ENCODE measurements at regions not wholly inside any gene's neighbourhood (a gene's known extent, or its start where the extent isn't known, plus 50 kb on each side); places are given as distances from the start of the nearest gene placed in this dataset.

- DNase-seq = no peak
- Mint-ChIP-seq H3K27me3 (ENCODE audit: insufficient read depth) (peaks cover 39% of the 10 kb centered on the region), H3K27ac (no peak overlapping the region), H3K36me3 (ENCODE audit: low read depth) (no peaks in the 10 kb centered on the region), H3K9me3 (no peaks in the 10 kb centered on the region), H3K4me3 (no peak overlapping the region), H3K4me1 (ENCODE audit: low read depth) (no peaks in the 10 kb centered on the region)
- TF ChIP-seq CTCF (IDR thresholded peaks at IDR 0.05) = no peak
Observed at GRCh38 chr10:70978816-70979480, 90.6 kb upstream of the PCBD1 start.

DNA sequence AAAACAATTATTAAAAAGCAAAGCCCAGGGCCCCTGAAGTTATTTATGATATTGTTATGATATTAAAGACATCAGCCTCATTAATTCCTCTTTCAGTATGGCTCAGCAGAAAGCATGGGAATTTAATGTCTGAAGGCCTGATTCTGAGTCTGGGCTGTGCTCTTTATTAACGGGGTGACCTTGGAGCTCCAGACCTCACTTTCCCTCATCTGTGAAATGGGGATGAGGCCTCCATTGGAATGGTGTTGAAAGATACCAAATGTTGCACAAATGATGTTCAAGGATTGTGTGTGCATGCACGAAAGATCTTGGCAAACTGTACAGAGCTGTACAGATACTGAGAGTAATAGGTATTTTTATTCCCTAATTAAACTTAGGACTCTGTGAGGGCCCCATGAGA lies 92.3 kb upstream of the PCBD1 start:
- Mint-ChIP-seq H3K27me3 (ENCODE audit: insufficient read depth) (peaks cover 43% of the 10 kb centered on the region), H3K9me3 (no peaks in the 10 kb centered on the region)
- no peak for TF ChIP-seq CTCF (IDR thresholded peaks at IDR 0.05)

GRCh38 chr10:70981171-70981836 lies 92.9 kb upstream of the PCBD1 start:
- no peak overlapping the region for H3K4me3 Mint-ChIP-seq
- H3K36me3 Mint-ChIP-seq (ENCODE audit: low read depth) = no peaks in the 10 kb centered on the region
- no peak for DNase-seq
- H3K27me3 Mint-ChIP-seq (ENCODE audit: insufficient read depth) = peaks cover 42% of the 10 kb centered on the region
- no peaks in the 10 kb centered on the region for H3K4me1 Mint-ChIP-seq (ENCODE audit: low read depth)
- TF ChIP-seq CTCF (IDR thresholded peaks at IDR 0.05) = no peak
- H3K9me3 Mint-ChIP-seq = no peaks in the 10 kb centered on the region
- H3K27ac Mint-ChIP-seq = no peak overlapping the region

More for the DNA sequence above, 92.3 kb upstream of the PCBD1 start:
- H3K4me3 Mint-ChIP-seq = no peak overlapping the region
- DNase-seq = no peak
- H3K27ac Mint-ChIP-seq = no peak overlapping the region
- no peaks in the 10 kb centered on the region for H3K36me3 Mint-ChIP-seq (ENCODE audit: low read depth)
- no peaks in the 10 kb centered on the region for H3K4me1 Mint-ChIP-seq (ENCODE audit: low read depth)

DNA sequence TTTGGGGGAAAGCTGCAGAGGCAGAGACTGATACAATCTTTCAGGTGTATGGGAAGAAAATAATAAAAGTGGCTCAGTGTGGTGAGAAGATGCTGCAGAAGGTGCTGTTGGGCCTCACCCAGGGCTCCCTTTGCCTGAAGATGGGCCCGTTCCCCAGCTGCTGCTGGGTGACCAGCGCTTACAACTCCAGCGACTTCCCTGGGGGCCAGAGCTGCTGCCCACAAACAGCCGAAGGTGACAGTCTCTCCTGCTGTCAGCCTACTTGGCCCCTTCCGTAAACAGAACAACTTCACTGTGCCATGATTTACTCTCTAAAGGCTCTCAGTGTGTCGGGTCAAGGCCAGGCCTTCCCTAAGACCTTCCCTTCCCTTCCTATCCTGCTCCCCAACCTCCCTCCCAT lies 93.6 kb upstream of the PCBD1 start:
- DNase-seq = no peak
- peaks cover 42% of the 10 kb centered on the region for H3K27me3 Mint-ChIP-seq (ENCODE audit: insufficient read depth)
- no peak overlapping the region for H3K27ac Mint-ChIP-seq

GRCh38 chr10:70982443-70982842 lies 94.1 kb upstream of the PCBD1 start:
- Mint-ChIP-seq H3K9me3 (no peaks in the 10 kb centered on the region), H3K27ac (no peak overlapping the region), H3K27me3 (ENCODE audit: insufficient read depth) (peaks cover 45% of the 10 kb centered on the region), H3K4me3 (peak overlapping the region; percentile 48), H3K4me1 (ENCODE audit: low read depth) (no peaks in the 10 kb centered on the region), H3K36me3 (ENCODE audit: low read depth) (no peaks in the 10 kb centered on the region)
- no peak for DNase-seq
- TF ChIP-seq CTCF (IDR thresholded peaks at IDR 0.05) = no peak

More for the DNA sequence above, 93.6 kb upstream of the PCBD1 start:
- Mint-ChIP-seq H3K4me1 (ENCODE audit: low read depth) (no peaks in the 10 kb centered on the region), H3K9me3 (no peaks in the 10 kb centered on the region), H3K36me3 (ENCODE audit: low read depth) (no peaks in the 10 kb centered on the region), H3K4me3 (peak overlapping the region; percentile 48; the same call in 1 of the 2 replicates)
- TF ChIP-seq CTCF (IDR thresholded peaks at IDR 0.05) = no peak

Data from HFFc6 (cell line).